22Rv1 (cell line): ENCODE measurements at regions not wholly inside any gene's neighbourhood (a gene's known extent, or its start where the extent isn't known, plus 50 kb on each side); places are given as distances from the start of the nearest gene placed in this dataset.
"Not testable (repeated sequence)": the region's sequence is repeated elsewhere in the genome, so short reads cannot be mapped to it uniquely, and the experiment has no call there.

Source experiments
- H3K27ac ChIP-seq: fragments of 450-650 bp; 2 replicates; pipeline ENCODE4 v1.5.1; 2017
- CTCF ChIP-seq: fragments of 450-650 bp; IDR thresholded peaks from 2 replicates; pipeline ENCODE4 v1.5.1; 2017; ENCODE audit warnings: mild to moderate bottlenecking
- ZFX ChIP-seq: fragments of 450-650 bp; IDR thresholded peaks from 2 replicates; pipeline ENCODE4 v1.6.1; 2017; ENCODE audit warnings: antibody characterized with exemption, borderline replicate concordance

GRCh38 chr2:163122257-163122656 lies 283.7 kb upstream of the KCNH7 start:
- TF ChIP-seq CTCF = no peak
- no peak for TF ChIP-seq ZFX

GRCh38 chr2:163121483-163121882 lies 282.9 kb upstream of the KCNH7 start:
- no peak for TF ChIP-seq ZFX
- TF ChIP-seq CTCF = no peak
- H3K27ac ChIP-seq = no peak overlapping the region

More at GRCh38 chr2:163122257-163122656, 283.7 kb upstream of the KCNH7 start:
- H3K27ac ChIP-seq = no peak overlapping the region

- no peak overlapping the region for H3K27ac ChIP-seq
- TF ChIP-seq CTCF = no peak
- TF ChIP-seq ZFX = no peak
Measured at GRCh38 chr2:163119966-163120365, 281.4 kb upstream of the KCNH7 start.

- TF ChIP-seq ZFX (no peak), CTCF (no peak)
- H3K27ac ChIP-seq = no peak overlapping the region
Measured at GRCh38 chr2:163086940-163087339, 248.4 kb upstream of the KCNH7 start.

GRCh38 chr2:163085366-163086024 lies 246.9 kb upstream of the KCNH7 start:
- H3K27ac ChIP-seq = not testable (repeated sequence)

GRCh38 chr2:163081754-163082153 lies 243.2 kb upstream of the KCNH7 start:
- TF ChIP-seq CTCF = no peak
- TF ChIP-seq ZFX = no peak
- H3K27ac ChIP-seq = no peak overlapping the region

- TF ChIP-seq ZFX = no peak
- TF ChIP-seq CTCF = no peak
- no peak overlapping the region for H3K27ac ChIP-seq
Measured at GRCh38 chr2:163077241-163077640, 238.7 kb upstream of the KCNH7 start.

GRCh38 chr2:163066085-163066484 lies 227.5 kb upstream of the KCNH7 start:
- TF ChIP-seq ZFX (no peak), CTCF (no peak)
- H3K27ac ChIP-seq = no peak overlapping the region
